Esophagus squamous epithelium (tissue), 4 donors: ENCODE measurements at regions not wholly inside any gene's neighbourhood (a gene's known extent, or its start where the extent isn't known, plus 50 kb on each side); places are given as distances from the start of the nearest gene placed in this dataset.

ENCODE experiments used
- POLR2A ChIP-seq, 4 donors: fragments of 450-650 bp; IDR thresholded peaks; one replicate each; pipeline ENCODE4 v1.6.1; 2017; ENCODE audit warnings: antibody characterized with exemption in 4 of 4, mild to moderate bottlenecking in 4 of 4, moderate library complexity in 3 of 4
- TF ChIP-seq, protein P1 (sequence below), 6 experiments: fragments of 450-650 bp in 4 of 6; fragments of 200-600 bp in 2 of 6; sonication (generic) in 2 of 6; IDR thresholded peaks; one replicate each; pipeline ENCODE4 v1.5.1; 2016 to 2019; ENCODE audit warnings: antibody characterized with exemption in 6 of 6, mild to moderate bottlenecking in 4 of 6, moderate library complexity in 4 of 6

DNA sequence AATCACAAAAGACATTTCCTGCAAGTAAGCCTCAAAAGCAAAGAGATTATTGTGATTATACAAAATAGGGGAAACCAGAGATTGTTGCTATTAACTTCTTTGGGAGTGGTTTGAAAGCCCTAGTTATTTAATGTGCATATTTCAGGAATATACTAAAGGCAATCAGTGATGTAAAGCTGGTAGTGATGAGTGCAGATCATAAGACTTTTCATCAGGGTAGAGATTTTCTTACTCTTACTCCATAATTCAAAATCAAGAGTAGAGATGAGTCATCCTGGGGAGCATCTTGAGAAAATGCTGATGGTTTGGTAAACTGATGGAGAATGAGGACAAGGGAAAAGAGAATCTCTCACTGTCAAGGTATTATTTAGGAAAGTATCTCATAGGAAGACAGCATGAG, 309.5 kb downstream of the FBXO15 start:
- TF ChIP-seq POLR2A (IDR thresholded peaks at IDR 0.05): no peak
- TF ChIP-seq, protein P1, sequence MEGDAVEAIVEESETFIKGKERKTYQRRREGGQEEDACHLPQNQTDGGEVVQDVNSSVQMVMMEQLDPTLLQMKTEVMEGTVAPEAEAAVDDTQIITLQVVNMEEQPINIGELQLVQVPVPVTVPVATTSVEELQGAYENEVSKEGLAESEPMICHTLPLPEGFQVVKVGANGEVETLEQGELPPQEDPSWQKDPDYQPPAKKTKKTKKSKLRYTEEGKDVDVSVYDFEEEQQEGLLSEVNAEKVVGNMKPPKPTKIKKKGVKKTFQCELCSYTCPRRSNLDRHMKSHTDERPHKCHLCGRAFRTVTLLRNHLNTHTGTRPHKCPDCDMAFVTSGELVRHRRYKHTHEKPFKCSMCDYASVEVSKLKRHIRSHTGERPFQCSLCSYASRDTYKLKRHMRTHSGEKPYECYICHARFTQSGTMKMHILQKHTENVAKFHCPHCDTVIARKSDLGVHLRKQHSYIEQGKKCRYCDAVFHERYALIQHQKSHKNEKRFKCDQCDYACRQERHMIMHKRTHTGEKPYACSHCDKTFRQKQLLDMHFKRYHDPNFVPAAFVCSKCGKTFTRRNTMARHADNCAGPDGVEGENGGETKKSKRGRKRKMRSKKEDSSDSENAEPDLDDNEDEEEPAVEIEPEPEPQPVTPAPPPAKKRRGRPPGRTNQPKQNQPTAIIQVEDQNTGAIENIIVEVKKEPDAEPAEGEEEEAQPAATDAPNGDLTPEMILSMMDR (IDR thresholded peaks at IDR 0.05): no peak
